ENCODE measurements at regions not wholly inside any gene's neighbourhood (a gene's known extent, or its start where the extent isn't known, plus 50 kb on each side); places are given as distances from the start of the nearest gene placed in this dataset.

DNA sequence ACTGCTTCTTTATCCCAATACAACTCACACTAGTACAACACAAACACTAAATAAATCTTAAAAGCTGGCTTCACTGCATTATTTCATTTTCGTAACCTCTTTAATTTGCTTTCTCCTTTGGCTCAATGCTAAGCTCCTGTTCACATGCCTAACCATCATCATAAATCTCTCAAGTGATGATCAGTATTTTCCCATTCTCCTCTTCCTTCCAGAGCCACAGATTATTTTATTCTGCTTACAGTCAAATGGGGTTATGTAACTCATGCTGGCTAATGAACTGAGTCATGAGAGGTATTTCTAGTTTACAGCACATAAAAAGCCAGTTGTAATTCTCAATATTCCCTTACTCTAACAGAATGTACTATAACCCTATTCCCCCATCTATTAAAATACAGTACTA is 350.4 kb upstream of the ZC3H15 start:
- CTCF ChIA-PET, result no interaction called here

DNA sequence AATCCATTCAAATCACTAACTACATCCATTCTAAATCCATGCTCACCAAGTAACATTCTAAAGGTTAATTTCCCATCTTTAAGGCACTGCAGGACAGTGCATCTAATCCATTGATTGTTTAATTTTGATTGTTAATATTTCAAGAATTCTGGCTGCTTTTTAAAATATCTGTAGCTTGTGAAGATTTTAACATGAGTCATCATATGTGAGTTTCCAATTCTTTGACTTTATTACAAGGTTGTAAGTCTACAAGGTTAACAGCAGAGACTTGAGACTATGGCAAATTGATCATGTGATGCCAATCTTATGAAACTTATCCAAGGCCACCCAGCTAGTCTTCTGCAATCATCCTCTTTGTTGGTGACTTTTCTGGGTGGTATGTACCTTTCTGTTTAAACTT is 349.2 kb upstream of the ZC3H15 start:
- no TSS peak for BruUV-seq (replicated peaks)
- no peak for ATAC-seq
- in situ Hi-C loops (cut with HindIII; ENCODE audit: low pct_unique_long_range_greater_than_20kb, low sequenced_read_pairs), result no loop called here
- H3K4me3 ChIP-seq (ENCODE audit: low read depth in 2 of 2, low read length in 2 of 2), result no peak overlapping the region
- no peaks in the 10 kb centered on the region for H3K36me3 ChIP-seq (ENCODE audit: control insufficient read depth, insufficient read depth, low read length)
- H3K27me3 ChIP-seq (ENCODE audit: control insufficient read depth, insufficient read depth, low read length), result no peaks in the 10 kb centered on the region
- ChIA-PET CTCF (no interaction called here), POLR2A (no interaction called here)
- intact Hi-C loops (cut with micrococcal nuclease; ENCODE audit: unreplicated experiment), result no loop called here
- no peaks in the 10 kb centered on the region for H3K9me3 ChIP-seq (ENCODE audit: control insufficient read depth, insufficient read depth, low read depth, low read length)
- no peak for TF ChIP-seq SIN3A (IDR thresholded peaks at IDR 0.05; ENCODE audit: borderline replicate concordance, insufficient read depth, low read depth, low read length)
- TF ChIP-seq, protein P1, sequence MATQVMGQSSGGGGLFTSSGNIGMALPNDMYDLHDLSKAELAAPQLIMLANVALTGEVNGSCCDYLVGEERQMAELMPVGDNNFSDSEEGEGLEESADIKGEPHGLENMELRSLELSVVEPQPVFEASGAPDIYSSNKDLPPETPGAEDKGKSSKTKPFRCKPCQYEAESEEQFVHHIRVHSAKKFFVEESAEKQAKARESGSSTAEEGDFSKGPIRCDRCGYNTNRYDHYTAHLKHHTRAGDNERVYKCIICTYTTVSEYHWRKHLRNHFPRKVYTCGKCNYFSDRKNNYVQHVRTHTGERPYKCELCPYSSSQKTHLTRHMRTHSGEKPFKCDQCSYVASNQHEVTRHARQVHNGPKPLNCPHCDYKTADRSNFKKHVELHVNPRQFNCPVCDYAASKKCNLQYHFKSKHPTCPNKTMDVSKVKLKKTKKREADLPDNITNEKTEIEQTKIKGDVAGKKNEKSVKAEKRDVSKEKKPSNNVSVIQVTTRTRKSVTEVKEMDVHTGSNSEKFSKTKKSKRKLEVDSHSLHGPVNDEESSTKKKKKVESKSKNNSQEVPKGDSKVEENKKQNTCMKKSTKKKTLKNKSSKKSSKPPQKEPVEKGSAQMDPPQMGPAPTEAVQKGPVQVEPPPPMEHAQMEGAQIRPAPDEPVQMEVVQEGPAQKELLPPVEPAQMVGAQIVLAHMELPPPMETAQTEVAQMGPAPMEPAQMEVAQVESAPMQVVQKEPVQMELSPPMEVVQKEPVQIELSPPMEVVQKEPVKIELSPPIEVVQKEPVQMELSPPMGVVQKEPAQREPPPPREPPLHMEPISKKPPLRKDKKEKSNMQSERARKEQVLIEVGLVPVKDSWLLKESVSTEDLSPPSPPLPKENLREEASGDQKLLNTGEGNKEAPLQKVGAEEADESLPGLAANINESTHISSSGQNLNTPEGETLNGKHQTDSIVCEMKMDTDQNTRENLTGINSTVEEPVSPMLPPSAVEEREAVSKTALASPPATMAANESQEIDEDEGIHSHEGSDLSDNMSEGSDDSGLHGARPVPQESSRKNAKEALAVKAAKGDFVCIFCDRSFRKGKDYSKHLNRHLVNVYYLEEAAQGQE (IDR thresholded peaks at IDR 0.05; ENCODE audit: insufficient read depth in 1 of 2, low read depth in 2 of 2, low read length in 1 of 2), result no peak
- TF ChIP-seq POLR2AphosphoS5 (IDR thresholded peaks at IDR 0.05; ENCODE audit: low read depth, low read length), result no peak
- no peaks in the 10 kb centered on the region for H3K4me1 ChIP-seq (ENCODE audit: control insufficient read depth, insufficient read depth, low read length)
- no peak for DNase-seq (ENCODE audit: low read depth, low spot score)
- H3K27ac ChIP-seq (ENCODE audit: low read length), result no peak overlapping the region

More for the DNA sequence above, 350.4 kb upstream of the ZC3H15 start:
- Histone ChIP-seq H3K4me3 (ENCODE audit: low read depth in 2 of 2, low read length in 2 of 2) (no peak overlapping the region), H3K4me1 (ENCODE audit: control insufficient read depth, insufficient read depth, low read length) (peaks cover under 1% of the 10 kb centered on the region; the same call in 1 of the 2 replicates), H3K27ac (ENCODE audit: low read length) (no peak overlapping the region), H3K9me3 (ENCODE audit: control insufficient read depth, insufficient read depth, low read depth, low read length) (no peaks in the 10 kb centered on the region), H3K36me3 (ENCODE audit: control insufficient read depth, insufficient read depth, low read length) (no peaks in the 10 kb centered on the region), H3K27me3 (ENCODE audit: control insufficient read depth, insufficient read depth, low read length) (no peaks in the 10 kb centered on the region)
- TF ChIP-seq, protein P2, sequence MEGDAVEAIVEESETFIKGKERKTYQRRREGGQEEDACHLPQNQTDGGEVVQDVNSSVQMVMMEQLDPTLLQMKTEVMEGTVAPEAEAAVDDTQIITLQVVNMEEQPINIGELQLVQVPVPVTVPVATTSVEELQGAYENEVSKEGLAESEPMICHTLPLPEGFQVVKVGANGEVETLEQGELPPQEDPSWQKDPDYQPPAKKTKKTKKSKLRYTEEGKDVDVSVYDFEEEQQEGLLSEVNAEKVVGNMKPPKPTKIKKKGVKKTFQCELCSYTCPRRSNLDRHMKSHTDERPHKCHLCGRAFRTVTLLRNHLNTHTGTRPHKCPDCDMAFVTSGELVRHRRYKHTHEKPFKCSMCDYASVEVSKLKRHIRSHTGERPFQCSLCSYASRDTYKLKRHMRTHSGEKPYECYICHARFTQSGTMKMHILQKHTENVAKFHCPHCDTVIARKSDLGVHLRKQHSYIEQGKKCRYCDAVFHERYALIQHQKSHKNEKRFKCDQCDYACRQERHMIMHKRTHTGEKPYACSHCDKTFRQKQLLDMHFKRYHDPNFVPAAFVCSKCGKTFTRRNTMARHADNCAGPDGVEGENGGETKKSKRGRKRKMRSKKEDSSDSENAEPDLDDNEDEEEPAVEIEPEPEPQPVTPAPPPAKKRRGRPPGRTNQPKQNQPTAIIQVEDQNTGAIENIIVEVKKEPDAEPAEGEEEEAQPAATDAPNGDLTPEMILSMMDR (IDR thresholded peaks at IDR 0.05), result no peak
- TF ChIP-seq, protein P1 (IDR thresholded peaks at IDR 0.05; ENCODE audit: insufficient read depth in 1 of 2, low read depth in 2 of 2, low read length in 1 of 2), result no peak
- TF ChIP-seq POLR2AphosphoS5 (IDR thresholded peaks at IDR 0.05; ENCODE audit: low read depth, low read length) (no peak), SIN3A (IDR thresholded peaks at IDR 0.05; ENCODE audit: borderline replicate concordance, insufficient read depth, low read depth, low read length) (no peak), TCF7L2 (IDR thresholded peaks at IDR 0.05; ENCODE audit: low read depth, low read length) (no peak)
- ATAC-seq, result no peak
- BruUV-seq (replicated peaks), result no TSS peak
- DNase-seq (ENCODE audit: low read depth, low spot score), result no peak
- in situ Hi-C loops (cut with HindIII; ENCODE audit: low pct_unique_long_range_greater_than_20kb, low sequenced_read_pairs) (no loop called here), intact Hi-C loops (cut with micrococcal nuclease; ENCODE audit: unreplicated experiment) (no loop called here)
- POLR2A ChIA-PET, result no interaction called here

All from Panc1 (cell line).